D721Med (cell line): ENCODE measurements at regions not wholly inside any gene's neighbourhood (a gene's known extent, or its start where the extent isn't known, plus 50 kb on each side); places are given as distances from the start of the nearest gene placed in this dataset.

Experiments used
- DNase-seq: peaks from one replicate; pipeline ENCODE4 v3.0.0; 2011; ENCODE audit warnings: low spot score; ENCODE audit not compliant: insufficient read length
- FAIRE-seq: peaks from 2 replicates; lab custom pipeline; 2011; peaks lifted over from hg19 to GRCh38; lab: Jason Lieb, UNC
- CTCF ChIP-seq: IDR thresholded peaks from 2 replicates; pipeline ENCODE4 v1.5.1; 2012; ENCODE audit warnings: mild to moderate bottlenecking, control low read depth; ENCODE audit not compliant: insufficient read depth; ENCODE audit errors: missing control alignments

- FAIRE-seq (no peak), DNase-seq (no peak)
- TF ChIP-seq CTCF, result no peak
Measured at GRCh38 chr2:45288532-45289417, 279.5 kb upstream of the SIX2 start.

DNA sequence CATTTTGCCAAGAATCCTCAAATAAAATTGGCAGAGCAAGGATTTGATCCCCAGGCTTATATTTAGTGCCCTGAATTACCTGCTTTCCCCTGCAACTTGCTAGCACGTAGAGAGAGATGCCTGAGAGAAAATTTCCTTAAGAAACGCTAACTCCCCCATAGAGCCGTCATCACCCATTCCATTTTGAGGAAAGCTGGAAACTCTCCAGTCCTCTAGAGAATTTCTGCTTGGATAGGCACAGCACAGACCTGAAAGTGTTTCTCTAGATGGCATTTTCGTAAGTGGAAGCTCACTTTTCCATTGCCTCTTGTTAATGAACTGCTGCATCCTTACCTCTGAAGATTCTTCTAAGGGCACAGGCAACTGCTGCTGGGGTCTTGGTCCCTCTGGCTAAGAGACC is 277.8 kb upstream of the SIX2 start:
- no peak for TF ChIP-seq CTCF
- no peak for DNase-seq
- no peak for FAIRE-seq

DNA sequence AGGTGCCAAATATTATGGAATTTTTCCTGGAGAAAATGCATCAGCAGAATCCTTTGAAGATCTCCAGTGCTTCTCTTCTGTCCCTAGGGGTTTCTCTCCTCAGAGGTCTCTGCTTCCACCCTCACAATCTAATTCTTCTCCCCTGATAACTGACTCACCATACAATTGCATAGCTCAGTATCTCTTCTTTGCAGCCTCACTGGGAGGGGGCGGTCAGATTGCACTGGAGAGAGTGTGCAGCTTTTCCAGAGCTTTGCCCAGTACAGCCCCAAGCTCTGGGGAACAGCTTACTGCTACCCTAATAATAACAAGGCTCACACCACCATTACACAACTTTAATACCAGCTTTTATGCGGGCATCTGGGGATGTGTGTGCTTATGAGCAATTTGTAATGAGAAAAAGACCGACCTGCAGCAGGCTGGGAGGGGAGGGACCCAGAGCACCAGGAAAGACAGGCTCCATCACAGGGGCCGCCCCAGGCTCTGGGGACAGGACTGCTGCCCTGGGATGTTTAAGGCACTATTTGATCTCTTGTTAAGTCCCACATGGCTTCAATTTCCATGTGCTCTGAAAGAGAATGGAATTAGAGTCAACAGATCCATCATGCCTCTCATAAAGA is 276.6 kb upstream of the SIX2 start:
- FAIRE-seq (no peak), DNase-seq (no peak)
- TF ChIP-seq CTCF, result no peak

GRCh38 chr2:45285311-45285710 is 276.1 kb upstream of the SIX2 start:
- no peak for TF ChIP-seq CTCF
- DNase-seq (no peak), FAIRE-seq (no peak)

GRCh38 chr2:45284621-45284995 is 275.4 kb upstream of the SIX2 start:
- FAIRE-seq, result no peak

DNA sequence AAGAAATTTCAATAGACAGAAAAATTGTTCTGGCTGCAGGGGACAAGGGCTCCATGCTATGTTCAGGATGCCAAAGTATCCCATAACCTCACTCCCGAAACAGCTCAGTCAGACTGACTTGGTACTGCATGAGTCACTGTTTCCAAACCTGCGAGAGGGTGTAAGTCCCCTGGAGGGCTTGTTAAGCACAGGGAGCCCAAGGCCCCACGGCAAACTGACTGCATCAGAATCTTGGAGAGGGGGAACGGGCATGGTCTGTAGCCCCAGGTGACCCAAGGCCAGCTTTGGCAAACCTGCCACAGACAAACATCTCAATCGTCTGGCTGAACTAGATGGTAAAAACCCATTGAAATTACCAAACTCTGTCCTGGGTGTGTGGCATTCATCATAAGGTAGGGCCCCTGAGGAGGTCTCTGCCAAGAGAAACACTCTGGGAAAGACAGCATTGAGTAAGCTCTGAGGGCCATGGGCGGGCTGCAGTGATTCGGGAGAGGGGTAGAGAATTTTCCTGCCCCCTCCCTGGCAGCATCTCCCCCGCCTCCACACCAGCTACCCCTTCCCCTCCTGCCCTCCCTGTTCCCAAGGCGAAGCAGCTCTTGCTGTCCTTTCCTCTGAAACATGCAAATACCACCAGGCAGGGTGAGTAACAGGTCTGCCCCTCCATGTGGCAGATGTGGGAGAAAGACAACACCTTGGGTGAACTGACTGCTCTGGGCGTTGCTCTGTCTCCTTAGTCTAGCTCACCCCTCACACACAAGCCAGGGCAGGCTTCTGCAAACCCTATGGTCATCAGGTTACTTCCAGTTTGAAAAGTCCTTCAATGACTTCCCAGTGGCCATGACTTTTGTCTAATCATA is 274.7 kb upstream of the SIX2 start:
- no peak for FAIRE-seq
- TF ChIP-seq CTCF, result no peak
- DNase-seq, result no peak

More at GRCh38 chr2:45284621-45284995, 275.4 kb upstream of the SIX2 start:
- DNase-seq, result no peak
- no peak for TF ChIP-seq CTCF
